CD14-positive monocyte (primary cell): ENCODE measurements at regions not wholly inside any gene's neighbourhood (a gene's known extent, or its start where the extent isn't known, plus 50 kb on each side); places are given as distances from the start of the nearest gene placed in this dataset.

ENCODE experiments used
- DNase-seq, 3 donors: peaks; one replicate each; pipeline ENCODE4 v3.0.0-alpha.2; 2011 to 2022
- H2AFZ ChIP-seq: 2 replicates; pipeline ENCODE4 v1.6.0; 2012; ENCODE audit warnings: mild to moderate bottlenecking, low read depth, low read length, inconsistent platforms; ENCODE audit not compliant: insufficient read depth, poor library complexity, severe bottlenecking
- H3K27ac ChIP-seq, 2 donors: 1 replicate in 1 of 2; 2 replicates in 1 of 2; pipeline ENCODE4 v1.5.1; 2012 to 2013; ENCODE audit warnings: low read length in 2 of 2, control low read depth in 1 of 2, inconsistent platforms in 1 of 2, low read depth in 1 of 2, mild to moderate bottlenecking in 1 of 2
- H3K27me3 ChIP-seq, 2 donors: one replicate each; pipeline versions ENCODE4 v1.6.0 to v1.6.1; 2011 to 2013; ENCODE audit warnings: low read length in 2 of 2; ENCODE audit not compliant: control insufficient read depth in 2 of 2, insufficient read depth in 2 of 2
- H3K36me3 ChIP-seq, 2 donors: replicated peaks in 1 of 2; 1 replicate in 1 of 2; 2 replicates in 1 of 2; pipeline versions ENCODE4 v1.5.1 to v1.6.1; 2012 to 2013; ENCODE audit warnings: low read length in 2 of 2, control low read depth in 1 of 2, inconsistent platforms in 1 of 2, mild to moderate bottlenecking in 1 of 2; ENCODE audit not compliant: insufficient read depth in 2 of 2, control insufficient read depth in 1 of 2
- H3K4me1 ChIP-seq, 2 donors: 1 replicate in 1 of 2; 2 replicates in 1 of 2; pipeline versions ENCODE4 v1.5.1 to v1.6.1; 2012 to 2013; ENCODE audit warnings: low read length in 2 of 2, control low read depth in 1 of 2, inconsistent platforms in 1 of 2, mild to moderate bottlenecking in 1 of 2, moderate library complexity in 1 of 2; ENCODE audit not compliant: insufficient read depth in 2 of 2, control insufficient read depth in 1 of 2
- H3K4me2 ChIP-seq: replicated peaks from 2 replicates; pipeline ENCODE3; 2012; ENCODE audit warnings: low read length, moderate library complexity, mild to moderate bottlenecking; ENCODE audit not compliant: poor library complexity, severe bottlenecking; ENCODE audit errors: extremely low read depth
- H3K4me3 ChIP-seq, 3 experiments: fragments of 200-600 bp in 1 of 3; sonication (generic) in 1 of 3; replicated peaks in 1 of 3; 1 replicate in 2 of 3; 2 replicates in 1 of 3; pipeline ENCODE4 v1.5.1; 2011 to 2013; ENCODE audit warnings: low read length in 3 of 3, mild to moderate bottlenecking in 3 of 3, control low read depth in 2 of 3, low read depth in 2 of 3, inconsistent platforms in 1 of 3, moderate library complexity in 1 of 3
- H3K79me2 ChIP-seq: 2 replicates; pipeline ENCODE4 v1.6.0; 2012; ENCODE audit warnings: mild to moderate bottlenecking, control low read depth, inconsistent platforms, low read length, moderate library complexity; ENCODE audit not compliant: insufficient read depth
- H3K9ac ChIP-seq: 2 replicates; pipeline ENCODE4 v1.6.0; 2017; ENCODE audit warnings: low read length, mild to moderate bottlenecking; ENCODE audit not compliant: insufficient read depth, poor library complexity, severe bottlenecking
- H3K9me3 ChIP-seq, 2 donors: replicated peaks in 1 of 2; 1 replicate in 1 of 2; 2 replicates in 1 of 2; pipeline versions ENCODE4 v1.5.1 to v1.6.1; 2012 to 2013; ENCODE audit warnings: low read length in 2 of 2, control low read depth in 1 of 2; ENCODE audit not compliant: control insufficient read depth in 1 of 2, insufficient read depth in 1 of 2
- H4K20me1 ChIP-seq: 2 replicates; pipeline ENCODE4 v1.6.0; 2012; ENCODE audit warnings: mild to moderate bottlenecking, low read length, control low read depth, moderate library complexity; ENCODE audit not compliant: insufficient read depth
- H3K27ac Mint-ChIP-seq, 7 donors: one replicate each; pipeline ENCODE4 v1.8.0; 2020; ENCODE audit warnings: mild to moderate bottlenecking in 7 of 7, mixed read lengths in 7 of 7, moderate library complexity in 6 of 7, inconsistent platforms in 2 of 7
- H3K27me3 Mint-ChIP-seq, 3 donors: one replicate each; pipeline ENCODE4 v1.8.0; 2021 to 2022; ENCODE audit warnings: low read depth in 3 of 3, mild to moderate bottlenecking in 3 of 3, mixed read lengths in 3 of 3, moderate library complexity in 3 of 3, inconsistent platforms in 1 of 3
- H3K36me3 Mint-ChIP-seq, 2 donors: one replicate each; pipeline ENCODE4 v1.8.0; 2020; ENCODE audit warnings: mixed read lengths in 2 of 2, inconsistent platforms in 1 of 2, mild to moderate bottlenecking in 1 of 2
- H3K4me1 Mint-ChIP-seq: one replicate; pipeline ENCODE4 v1.8.0; 2020; ENCODE audit warnings: mild to moderate bottlenecking, mixed read lengths
- H3K4me3 Mint-ChIP-seq, 2 donors: one replicate each; pipeline ENCODE4 v1.8.0; 2020; ENCODE audit warnings: mild to moderate bottlenecking in 2 of 2, mixed read lengths in 2 of 2, moderate library complexity in 1 of 2
- H3K9me3 Mint-ChIP-seq, 7 donors: one replicate each; pipeline ENCODE4 v1.8.0; 2020 to 2022; ENCODE audit warnings: mixed read lengths in 7 of 7, mild to moderate bottlenecking in 6 of 7, moderate library complexity in 6 of 7, inconsistent platforms in 2 of 7
- CTCF ChIP-seq: fragments of 200-600 bp; IDR thresholded peaks from one replicate; pipeline ENCODE4 v1.8.0; 2022; ENCODE audit warnings: antibody characterized with exemption, mild to moderate bottlenecking
- WGBS: methylation state at CpG from one replicate; pipeline ENCODE4 v1.1.5; 2013; ENCODE audit warnings: missing lambda C conversion rate; ENCODE audit not compliant: insufficient coverage; 5-methylcytosine and 5-hydroxymethylcytosine counted together
- intact Hi-C, 2 donors: fragments of 100-400 bp; cut with micrococcal nuclease; formaldehyde crosslinking; loops; one replicate each; pipeline versions ENCODE4 v1.15.0 to v1.15.1; 2023

- Histone ChIP-seq H3K9me3 (no peaks in the 10 kb centered on the region), H3K79me2 (no peaks in the 10 kb centered on the region), H3K27me3 (no peaks in the 10 kb centered on the region), H4K20me1 (no peaks in the 10 kb centered on the region), H3K4me2 (no peak overlapping the region), H3K36me3 (no peaks in the 10 kb centered on the region), H3K27ac (no peak overlapping the region), H3K9ac (no peak overlapping the region), H2AFZ (no peak overlapping the region), H3K4me3 (no peak overlapping the region), H3K4me1 (no peaks in the 10 kb centered on the region)
- Mint-ChIP-seq H3K27me3 (no peaks in the 10 kb centered on the region), H3K27ac (no peak overlapping the region), H3K4me1 (no peaks in the 10 kb centered on the region), H3K9me3 (peaks cover 0 to 8% (median 5%) of the 10 kb centered on the region in 7 donors), H3K4me3 (no peak overlapping the region), H3K36me3 (no peaks in the 10 kb centered on the region)
- no peak for DNase-seq
- no peak for TF ChIP-seq CTCF
- no CpG with 5 or more reads among the region's 4 CpGs for WGBS
- intact Hi-C loops = no loop called here
Measured at GRCh38 chr5:33080287-33080686, 360.5 kb upstream of the TARS1 start.

GRCh38 chr5:33088176-33088575 is 352.6 kb upstream of the TARS1 start:
- H3K27ac ChIP-seq = no peak overlapping the region
- intact Hi-C loops = no loop called here
- H3K9me3 Mint-ChIP-seq = peaks cover 0 to 12% (median 3%) of the 10 kb centered on the region in 7 donors
- DNase-seq = no peak
- peaks cover 0 to 4% of the 10 kb centered on the region in 2 donors for H3K9me3 ChIP-seq
- no peak overlapping the region for H2AFZ ChIP-seq
- H3K4me2 ChIP-seq = no peak overlapping the region
- no peak overlapping the region for H3K9ac ChIP-seq
- H3K79me2 ChIP-seq = no peaks in the 10 kb centered on the region
- no CpG with 5 or more reads among the region's 2 CpGs for whole genome bisulfite sequencing
- H3K27me3 Mint-ChIP-seq = no peaks in the 10 kb centered on the region
- H3K36me3 ChIP-seq = no peaks in the 10 kb centered on the region
- H3K36me3 Mint-ChIP-seq = no peaks in the 10 kb centered on the region
- H3K4me3 ChIP-seq = no peak overlapping the region
- no peaks in the 10 kb centered on the region for H3K4me1 ChIP-seq
- no peaks in the 10 kb centered on the region for H3K27me3 ChIP-seq
- no peak for TF ChIP-seq CTCF
- H4K20me1 ChIP-seq = no peaks in the 10 kb centered on the region
- H3K4me3 Mint-ChIP-seq = no peak overlapping the region
- H3K27ac Mint-ChIP-seq = no peak overlapping the region
- H3K4me1 Mint-ChIP-seq = no peaks in the 10 kb centered on the region
